ENCODE measurements at regions not wholly inside any gene's neighbourhood (a gene's known extent, or its start where the extent isn't known, plus 50 kb on each side); places are given as distances from the start of the nearest gene placed in this dataset.

- no peak for TF ChIP-seq CTCF (IDR thresholded peaks at IDR 0.05; ENCODE audit: low read depth, low read length, poor library complexity, severe bottlenecking)
- TF ChIP-seq EZH2phosphoT487 (IDR thresholded peaks at IDR 0.05; ENCODE audit: borderline replicate concordance, low read length): no peak
Measured at GRCh38 chr2:22690096-22690495, 694.9 kb upstream of the KLHL29 start.
